ENCODE measurements at regions not wholly inside any gene's neighbourhood (a gene's known extent, or its start where the extent isn't known, plus 50 kb on each side); places are given as distances from the start of the nearest gene placed in this dataset.
"Not testable (repeated sequence)": the region's sequence is repeated elsewhere in the genome, so short reads cannot be mapped to it uniquely, and the experiment has no call there.

DNA sequence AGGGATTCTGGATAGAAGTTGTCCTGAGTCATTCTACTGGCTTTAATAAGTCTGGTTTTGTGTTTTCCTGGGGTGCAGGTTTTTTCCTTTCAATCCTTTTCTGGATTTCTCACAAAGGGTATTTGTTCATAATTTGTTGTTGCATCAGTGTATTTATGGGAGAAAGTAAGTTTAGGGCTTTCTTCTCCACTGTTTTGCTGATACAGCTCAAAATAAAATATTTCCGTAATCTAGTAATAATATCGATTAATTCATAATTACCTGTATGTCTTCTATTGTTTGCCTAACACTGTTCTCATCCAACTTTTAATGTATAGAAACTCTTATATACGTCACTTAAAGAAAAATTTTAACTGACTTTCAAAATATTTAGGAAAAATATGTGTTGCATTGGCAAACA, 728.2 kb downstream of the LUZP2 start:
- Histone ChIP-seq H3K27ac (ENCODE audit: low read depth, low read length) (no peak overlapping the region), H3K9me3 (ENCODE audit: insufficient read depth, low read depth, low read length) (no peaks in the 10 kb centered on the region), H3K27me3 (ENCODE audit: insufficient read depth, low read length) (no peaks in the 10 kb centered on the region), H3K4me1 (ENCODE audit: insufficient read depth, low read length) (no peaks in the 10 kb centered on the region), H3K36me3 (ENCODE audit: insufficient read depth, low read length) (no peaks in the 10 kb centered on the region), H3K4me3 (ENCODE audit: low read length) (no peak overlapping the region), H3K9ac (ENCODE audit: low read depth, low read length) (no peak overlapping the region)
- 100% methylated on average over 1 of the region's 3 CpGs for WGBS

DNA sequence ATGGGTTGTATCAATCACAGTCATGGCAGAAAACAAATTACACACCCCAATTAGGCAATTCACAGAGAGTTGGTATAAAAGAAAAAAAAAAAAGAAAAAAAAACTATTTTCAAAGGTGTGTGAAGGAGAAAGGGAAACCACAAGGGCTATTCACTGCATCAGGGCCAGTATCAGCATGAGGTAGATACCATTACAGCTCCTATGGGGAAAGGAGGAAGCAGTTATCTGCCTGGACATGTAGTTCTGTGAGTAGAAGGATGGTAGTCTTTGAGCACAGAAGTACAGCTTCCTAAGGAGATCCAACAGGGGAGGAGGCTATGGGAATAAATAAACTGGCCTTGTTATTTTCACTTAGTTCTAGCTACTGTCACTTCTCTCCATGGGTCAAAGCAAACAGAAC, 746.1 kb downstream of the LUZP2 start:
- no peak overlapping the region for H3K9ac ChIP-seq (ENCODE audit: low read depth, low read length)
- H3K27me3 ChIP-seq (ENCODE audit: insufficient read depth, low read length): no peaks in the 10 kb centered on the region
- H3K4me1 ChIP-seq (ENCODE audit: insufficient read depth, low read length): no peaks in the 10 kb centered on the region
- no peak overlapping the region for H3K4me3 ChIP-seq (ENCODE audit: low read length)
- peaks cover 18% of the 10 kb centered on the region for H3K9me3 ChIP-seq (ENCODE audit: insufficient read depth, low read depth, low read length)
- H3K36me3 ChIP-seq (ENCODE audit: insufficient read depth, low read length): no peaks in the 10 kb centered on the region
- no peak overlapping the region for H3K27ac ChIP-seq (ENCODE audit: low read depth, low read length)

DNA sequence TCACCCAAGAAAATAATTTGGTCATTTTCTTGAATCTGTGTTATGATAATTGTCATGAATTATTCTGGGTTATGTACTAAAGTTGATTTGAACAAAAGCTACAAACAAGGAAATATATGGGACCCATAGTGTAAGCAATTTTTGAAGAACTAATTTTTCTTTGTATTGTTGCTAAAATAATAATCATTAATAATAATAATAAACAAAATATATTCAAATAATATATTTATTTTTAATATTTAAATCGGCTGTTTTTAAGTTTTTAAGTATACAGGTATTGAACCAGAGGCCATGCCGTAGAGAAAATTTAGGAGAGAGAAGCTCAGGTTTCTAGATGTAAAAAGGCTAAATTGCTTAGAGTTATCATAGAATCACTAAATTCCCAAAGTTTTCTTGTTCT, 747.3 kb downstream of the LUZP2 start:
- Histone ChIP-seq H3K27me3 (ENCODE audit: insufficient read depth, low read length) (no peaks in the 10 kb centered on the region), H3K36me3 (ENCODE audit: insufficient read depth, low read length) (no peaks in the 10 kb centered on the region), H3K27ac (ENCODE audit: low read depth, low read length) (no peak overlapping the region), H3K9ac (ENCODE audit: low read depth, low read length) (no peak overlapping the region), H3K9me3 (ENCODE audit: insufficient read depth, low read depth, low read length) (peaks cover 18% of the 10 kb centered on the region), H3K4me3 (ENCODE audit: low read length) (no peak overlapping the region), H3K4me1 (ENCODE audit: insufficient read depth, low read length) (no peaks in the 10 kb centered on the region)
- 100% methylated on average over 2 of the region's 2 CpGs for WGBS

DNA sequence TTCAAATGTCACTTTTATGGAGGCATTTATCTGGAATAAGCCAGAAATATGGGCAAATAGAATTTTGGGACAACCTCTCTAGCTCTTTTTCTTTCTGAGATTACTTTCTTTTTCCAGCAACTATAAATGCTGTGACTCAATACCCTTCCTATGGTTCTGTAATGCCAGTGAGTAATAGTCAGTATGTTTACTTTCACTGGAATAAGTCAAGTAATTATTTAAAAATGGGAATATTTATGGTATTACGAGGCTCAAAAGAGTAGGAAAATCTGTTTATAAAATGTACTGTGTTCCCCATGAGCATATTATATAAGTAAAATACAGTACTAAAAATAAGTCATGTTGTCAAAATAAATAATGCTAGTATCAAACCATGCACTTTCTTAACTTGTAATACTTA, 750.5 kb downstream of the LUZP2 start:
- Histone ChIP-seq H3K9me3 (ENCODE audit: insufficient read depth, low read depth, low read length) (peaks cover 18% of the 10 kb centered on the region), H3K9ac (ENCODE audit: low read depth, low read length) (no peak overlapping the region)

DNA sequence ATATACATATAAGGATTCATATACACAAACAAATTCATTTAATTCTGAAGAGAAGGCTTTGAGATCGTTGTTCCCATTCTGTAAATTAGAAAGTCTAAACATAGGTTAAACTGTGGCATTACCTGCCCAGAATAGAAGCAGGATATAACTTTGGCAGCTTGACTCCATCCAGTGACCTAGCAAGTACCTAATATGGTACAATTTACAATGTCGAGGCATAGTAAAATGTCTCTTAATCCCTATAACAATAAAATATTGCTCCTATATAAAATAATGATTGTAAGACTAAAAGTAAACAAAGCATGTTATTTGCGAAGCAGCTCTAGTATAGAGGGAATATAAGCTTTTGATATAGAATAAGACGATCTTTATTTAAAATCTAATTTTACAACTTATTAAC, 756.0 kb downstream of the LUZP2 start:
- H3K27ac ChIP-seq (ENCODE audit: low read depth, low read length): no peak overlapping the region
- H3K4me3 ChIP-seq (ENCODE audit: low read length): no peak overlapping the region
- H3K9me3 ChIP-seq (ENCODE audit: insufficient read depth, low read depth, low read length): no peaks in the 10 kb centered on the region
- no peaks in the 10 kb centered on the region for H3K27me3 ChIP-seq (ENCODE audit: insufficient read depth, low read length)
- no CpG with 5 or more reads among the region's 4 CpGs for WGBS
- H3K9ac ChIP-seq (ENCODE audit: low read depth, low read length): no peak overlapping the region
- H3K4me1 ChIP-seq (ENCODE audit: insufficient read depth, low read length): no peaks in the 10 kb centered on the region
- H3K36me3 ChIP-seq (ENCODE audit: insufficient read depth, low read length): no peaks in the 10 kb centered on the region

More for the DNA sequence above, 750.5 kb downstream of the LUZP2 start:
- Histone ChIP-seq H3K27me3 (ENCODE audit: insufficient read depth, low read length) (no peaks in the 10 kb centered on the region), H3K4me1 (ENCODE audit: insufficient read depth, low read length) (no peaks in the 10 kb centered on the region), H3K4me3 (ENCODE audit: low read length) (no peak overlapping the region), H3K27ac (ENCODE audit: low read depth, low read length) (no peak overlapping the region), H3K36me3 (ENCODE audit: insufficient read depth, low read length) (no peaks in the 10 kb centered on the region)
- WGBS: 0% methylated on average over 1 of the region's 1 CpG

DNA sequence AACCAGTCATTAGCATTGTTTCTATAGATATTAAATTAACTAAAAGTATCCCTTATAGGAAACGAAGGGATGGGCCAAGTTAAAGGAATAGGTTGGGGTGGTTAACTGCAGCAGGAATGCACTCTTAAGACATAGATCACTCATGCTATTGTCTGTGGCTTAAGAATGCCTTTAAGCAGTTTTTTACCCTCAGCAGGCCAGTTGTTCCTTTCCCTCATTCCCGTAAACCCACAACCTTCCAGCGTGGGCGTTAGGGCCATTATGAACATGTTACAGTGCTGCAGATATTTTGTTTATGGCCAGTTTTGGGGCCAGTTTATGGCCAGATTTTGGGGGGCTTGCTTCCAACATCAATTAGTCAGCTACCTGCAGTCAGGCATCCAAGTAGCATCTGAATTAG, 767.0 kb downstream of the LUZP2 start:
- H3K9me3 ChIP-seq (ENCODE audit: insufficient read depth, low read depth, low read length); H3K27me3 ChIP-seq (ENCODE audit: insufficient read depth, low read length); H3K9ac ChIP-seq (ENCODE audit: low read depth, low read length); H3K4me3 ChIP-seq (ENCODE audit: low read length); H3K36me3 ChIP-seq (ENCODE audit: insufficient read depth, low read length); H3K4me1 ChIP-seq (ENCODE audit: insufficient read depth, low read length); H3K27ac ChIP-seq (ENCODE audit: low read depth, low read length): not testable (repeated sequence)
- WGBS: 98% methylated on average over 3 of the region's 4 CpGs

DNA sequence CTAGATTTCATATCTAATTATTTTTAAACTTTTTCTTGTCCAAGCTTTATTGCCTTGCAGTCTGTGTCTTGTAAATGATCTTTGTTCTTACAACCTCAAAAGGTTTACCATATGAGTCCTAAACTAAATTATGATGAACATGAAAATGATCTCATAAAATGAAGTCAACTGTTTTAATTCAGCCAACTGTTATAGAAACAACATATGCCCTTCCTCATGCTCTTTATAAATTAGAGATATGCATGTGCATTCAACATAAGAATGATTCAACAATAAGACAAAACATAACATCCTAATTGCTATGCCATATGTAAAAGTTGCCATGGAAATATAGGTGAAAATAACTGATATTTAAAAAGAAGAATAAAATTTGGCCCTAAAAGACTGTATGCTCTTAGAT, 774.4 kb downstream of the LUZP2 start:
- H3K9ac ChIP-seq (ENCODE audit: low read depth, low read length): no peak overlapping the region
- H3K36me3 ChIP-seq (ENCODE audit: insufficient read depth, low read length): no peaks in the 10 kb centered on the region
- no peak overlapping the region for H3K27ac ChIP-seq (ENCODE audit: low read depth, low read length)
- H3K4me3 ChIP-seq (ENCODE audit: low read length): no peak overlapping the region
- H3K27me3 ChIP-seq (ENCODE audit: insufficient read depth, low read length): no peaks in the 10 kb centered on the region
- no peaks in the 10 kb centered on the region for H3K4me1 ChIP-seq (ENCODE audit: insufficient read depth, low read length)
- H3K9me3 ChIP-seq (ENCODE audit: insufficient read depth, low read depth, low read length): no peaks in the 10 kb centered on the region

DNA sequence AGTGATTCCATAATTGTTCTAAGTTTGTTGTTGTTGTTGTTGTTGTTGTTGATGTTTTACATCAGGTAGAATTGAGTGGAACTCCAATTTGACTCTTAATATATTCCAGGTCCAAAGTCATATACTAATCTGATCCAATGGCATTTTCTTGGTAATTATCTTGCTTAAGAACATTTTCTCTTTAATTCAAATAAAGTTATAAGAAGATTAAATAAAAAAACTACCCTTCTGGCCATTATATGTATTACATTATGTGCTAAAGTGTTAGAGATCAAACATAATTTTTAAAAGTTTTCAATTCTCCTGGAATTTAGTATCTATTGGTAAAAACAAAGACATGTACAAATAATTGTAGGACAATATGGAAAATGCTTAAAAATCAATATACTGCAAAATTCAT, 775.4 kb downstream of the LUZP2 start:
- Histone ChIP-seq H3K9me3 (ENCODE audit: insufficient read depth, low read depth, low read length) (no peaks in the 10 kb centered on the region), H3K27me3 (ENCODE audit: insufficient read depth, low read length) (no peaks in the 10 kb centered on the region), H3K4me3 (ENCODE audit: low read length) (no peak overlapping the region), H3K9ac (ENCODE audit: low read depth, low read length) (no peak overlapping the region), H3K4me1 (ENCODE audit: insufficient read depth, low read length) (no peaks in the 10 kb centered on the region), H3K27ac (ENCODE audit: low read depth, low read length) (no peak overlapping the region), H3K36me3 (ENCODE audit: insufficient read depth, low read length) (no peaks in the 10 kb centered on the region)

DNA sequence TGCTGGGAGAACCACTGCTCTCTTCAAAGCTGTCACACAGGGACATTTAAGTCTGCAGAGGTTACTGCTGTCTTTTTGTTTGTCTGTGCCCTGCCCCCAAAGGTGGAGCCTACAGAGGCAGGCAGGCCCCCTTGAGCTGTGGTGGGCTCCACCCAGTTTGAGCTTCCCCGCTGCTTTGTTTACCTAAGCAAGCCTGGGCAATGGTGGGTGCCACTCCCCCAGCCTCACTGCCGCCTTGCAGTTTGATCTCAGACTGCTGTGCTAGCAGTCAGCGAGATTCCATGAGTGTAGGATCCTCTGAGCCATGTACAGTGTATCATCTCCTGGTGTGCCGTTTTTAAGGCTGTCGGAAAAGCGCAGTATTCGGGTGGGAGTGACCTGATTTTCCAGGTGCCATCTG, 784.0 kb downstream of the LUZP2 start:
- H3K36me3 ChIP-seq (ENCODE audit: insufficient read depth, low read length); H3K9me3 ChIP-seq (ENCODE audit: insufficient read depth, low read depth, low read length); H3K4me3 ChIP-seq (ENCODE audit: low read length); H3K9ac ChIP-seq (ENCODE audit: low read depth, low read length); H3K4me1 ChIP-seq (ENCODE audit: insufficient read depth, low read length); H3K27me3 ChIP-seq (ENCODE audit: insufficient read depth, low read length); H3K27ac ChIP-seq (ENCODE audit: low read depth, low read length): not testable (repeated sequence)
- WGBS: 86% methylated on average over 7 of the region's 7 CpGs

DNA sequence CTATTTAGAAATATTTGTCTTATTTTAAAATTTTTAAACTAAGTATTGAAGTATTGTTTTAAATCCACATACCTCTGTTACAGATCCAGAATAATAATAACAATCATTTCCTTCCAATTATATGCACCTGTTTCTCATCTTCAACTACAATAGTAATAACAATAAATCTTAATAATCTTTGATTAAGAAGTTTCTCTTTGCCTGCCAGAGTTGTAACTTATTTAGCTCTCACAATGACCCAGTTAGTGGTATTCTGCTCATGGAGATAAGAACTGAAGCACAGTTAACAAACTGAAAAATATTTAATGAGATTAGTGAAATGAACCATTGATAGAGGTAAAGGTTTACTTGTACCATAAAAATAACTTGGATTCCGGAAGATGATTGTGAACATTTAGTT, 796.3 kb downstream of the LUZP2 start:
- peaks cover 11% of the 10 kb centered on the region for H3K27me3 ChIP-seq (ENCODE audit: insufficient read depth, low read length)
- no peak overlapping the region for H3K27ac ChIP-seq (ENCODE audit: low read depth, low read length)
- 90% methylated on average over 1 of the region's 1 CpG for WGBS
- no peak overlapping the region for H3K9ac ChIP-seq (ENCODE audit: low read depth, low read length)
- H3K4me1 ChIP-seq (ENCODE audit: insufficient read depth, low read length): no peaks in the 10 kb centered on the region
- H3K4me3 ChIP-seq (ENCODE audit: low read length): no peak overlapping the region
- H3K9me3 ChIP-seq (ENCODE audit: insufficient read depth, low read depth, low read length): no peaks in the 10 kb centered on the region
- no peaks in the 10 kb centered on the region for H3K36me3 ChIP-seq (ENCODE audit: insufficient read depth, low read length)

DNA sequence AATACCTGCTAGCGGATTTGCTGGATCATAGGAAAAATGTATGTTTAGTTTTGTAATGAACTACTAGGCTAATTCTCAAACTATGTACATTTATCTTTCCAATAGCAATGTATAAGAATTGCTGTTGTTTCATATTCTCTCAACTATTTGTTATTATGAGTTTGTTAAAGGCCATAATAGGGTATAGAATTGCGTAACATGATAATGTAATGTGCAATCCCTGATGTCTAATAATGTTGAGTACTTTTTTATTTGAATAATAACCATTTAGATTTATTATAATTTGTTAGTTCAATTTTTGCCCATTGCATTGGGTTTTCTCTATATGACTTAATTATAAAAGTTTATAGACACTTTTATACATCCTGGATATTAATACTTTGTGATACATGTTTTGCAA, 801.6 kb downstream of the LUZP2 start:
- Histone ChIP-seq H3K36me3 (ENCODE audit: insufficient read depth, low read length) (no peaks in the 10 kb centered on the region), H3K27me3 (ENCODE audit: insufficient read depth, low read length) (no peaks in the 10 kb centered on the region), H3K9me3 (ENCODE audit: insufficient read depth, low read depth, low read length) (no peaks in the 10 kb centered on the region), H3K9ac (ENCODE audit: low read depth, low read length) (no peak overlapping the region), H3K4me3 (ENCODE audit: low read length) (no peak overlapping the region), H3K27ac (ENCODE audit: low read depth, low read length) (no peak overlapping the region), H3K4me1 (ENCODE audit: insufficient read depth, low read length) (no peaks in the 10 kb centered on the region)
- no CpG with 5 or more reads among the region's 2 CpGs for WGBS

DNA sequence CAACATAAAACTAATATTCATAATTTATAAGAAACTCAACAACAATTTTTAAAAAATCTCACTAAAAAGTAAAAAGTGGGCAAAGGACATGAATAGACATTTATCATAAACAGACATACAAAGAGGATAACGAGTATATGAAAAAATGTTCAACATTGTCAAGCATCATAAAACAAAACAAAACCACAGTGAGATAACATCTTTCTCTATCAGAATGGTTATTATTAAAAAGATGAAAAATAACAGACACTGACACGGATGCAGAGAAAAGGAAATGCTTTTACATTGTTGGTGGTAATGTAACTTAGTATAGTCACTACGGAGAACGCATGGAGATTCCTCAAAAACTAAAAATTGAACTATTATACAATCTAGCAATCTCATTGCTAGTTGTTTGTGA, 813.0 kb downstream of the LUZP2 start:
- no peaks in the 10 kb centered on the region for H3K27me3 ChIP-seq (ENCODE audit: insufficient read depth, low read length)
- no peaks in the 10 kb centered on the region for H3K9me3 ChIP-seq (ENCODE audit: insufficient read depth, low read depth, low read length)
- H3K27ac ChIP-seq (ENCODE audit: low read depth, low read length): no peak overlapping the region
- no peaks in the 10 kb centered on the region for H3K36me3 ChIP-seq (ENCODE audit: insufficient read depth, low read length)
- no peak overlapping the region for H3K9ac ChIP-seq (ENCODE audit: low read depth, low read length)
- H3K4me3 ChIP-seq (ENCODE audit: low read length): no peak overlapping the region
- 80% methylated on average over 1 of the region's 4 CpGs for WGBS
- H3K4me1 ChIP-seq (ENCODE audit: insufficient read depth, low read length): no peaks in the 10 kb centered on the region

Data from HUES64 (cell line).